Hepatocyte (in vitro differentiated cells): ENCODE measurements at regions not wholly inside any gene's neighbourhood (a gene's known extent, or its start where the extent isn't known, plus 50 kb on each side); places are given as distances from the start of the nearest gene placed in this dataset.

Experiments
- DNase-seq: peaks from one replicate; pipeline ENCODE4 v3.0.0-alpha.2; 2016; ENCODE audit warnings: low spot score
- H2AFZ ChIP-seq: fragments of 200-600 bp; sonication (generic); 2 replicates; pipeline ENCODE4 v1.6.0; 2016; ENCODE audit warnings: antibody characterized with exemption, mild to moderate bottlenecking
- H3K27ac ChIP-seq: fragments of 200-600 bp; sonication (generic); 2 replicates; pipeline ENCODE4 v1.5.1; 2016; ENCODE audit warnings: mild to moderate bottlenecking
- H3K27me3 ChIP-seq: fragments of 200-600 bp; sonication (generic); 2 replicates; pipeline ENCODE4 v1.6.1; 2016
- H3K36me3 ChIP-seq: fragments of 200-600 bp; sonication (generic); replicated peaks from 2 replicates; pipeline ENCODE4 v1.5.1; 2016; ENCODE audit warnings: low read depth; ENCODE audit not compliant: insufficient read depth
- H3K4me1 ChIP-seq: fragments of 200-600 bp; sonication (generic); 2 replicates; pipeline ENCODE4 v1.5.1; 2016; ENCODE audit warnings: mild to moderate bottlenecking, moderate library complexity; ENCODE audit not compliant: insufficient read depth
- H3K4me2 ChIP-seq: fragments of 200-600 bp; sonication (generic); 2 replicates; pipeline ENCODE4 v1.6.0; 2016
- H3K4me3 ChIP-seq: fragments of 200-600 bp; sonication (generic); 2 replicates; pipeline ENCODE4 v1.5.1; 2016; ENCODE audit warnings: mild to moderate bottlenecking
- H3K79me2 ChIP-seq: fragments of 200-600 bp; sonication (generic); 2 replicates; pipeline ENCODE4 v1.6.0; 2017; ENCODE audit warnings: mild to moderate bottlenecking
- H3K9me2 ChIP-seq: fragments of 200-600 bp; sonication (generic); replicated peaks from 2 replicates; pipeline ENCODE4 v1.6.0; 2017; ENCODE audit warnings: mild to moderate bottlenecking; ENCODE audit not compliant: insufficient read depth
- H3K9me3 ChIP-seq: fragments of 200-600 bp; sonication (generic); 2 replicates; pipeline ENCODE4 v1.5.1; 2016; ENCODE audit warnings: low read depth, mild to moderate bottlenecking
- H4K20me1 ChIP-seq: fragments of 200-600 bp; sonication (generic); 2 replicates; pipeline ENCODE4 v1.6.0; 2016; ENCODE audit warnings: mild to moderate bottlenecking; ENCODE audit not compliant: insufficient read depth, poor library complexity, severe bottlenecking
- CTCF ChIP-seq: fragments of 200-600 bp; sonication (generic); IDR thresholded peaks from 2 replicates; pipeline ENCODE4 v1.5.1; 2016; ENCODE audit warnings: antibody characterized with exemption, mild to moderate bottlenecking; ENCODE audit not compliant: poor library complexity
- EZH2 ChIP-seq: fragments of 200-600 bp; sonication (generic); IDR thresholded peaks from 2 replicates; pipeline ENCODE4 v1.6.1; 2016; ENCODE audit warnings: antibody characterized with exemption, mild to moderate bottlenecking, borderline replicate concordance
- EZH2phosphoT487 ChIP-seq: fragments of 200-600 bp; sonication (generic); IDR thresholded peaks from one replicate; pipeline ENCODE4 v1.6.1; 2018; ENCODE audit warnings: antibody characterized with exemption, mild to moderate bottlenecking, low read depth, moderate library complexity; ENCODE audit not compliant: unreplicated experiment, severe bottlenecking
- WGBS: methylation state at CpG from one replicate; pipeline ENCODE4 v1.1.6; 2016; ENCODE audit warnings: low lambda C conversion rate; ENCODE audit errors: missing lambda C conversion rate; 5-methylcytosine and 5-hydroxymethylcytosine counted together

- H3K4me1 ChIP-seq: peaks cover 2% of the 10 kb centered on the region
- H2AFZ ChIP-seq: no peak overlapping the region
- no peaks in the 10 kb centered on the region for H3K9me3 ChIP-seq
- H3K4me3 ChIP-seq: no peak overlapping the region
- no peak overlapping the region for H3K4me2 ChIP-seq
- TF ChIP-seq CTCF: no peak
- no peak for TF ChIP-seq EZH2phosphoT487
- no peaks in the 10 kb centered on the region for H3K79me2 ChIP-seq
- 84% methylated on average over 25 of the region's 26 CpGs for WGBS
- H3K27me3 ChIP-seq: no peaks in the 10 kb centered on the region
- no peaks in the 10 kb centered on the region for H3K9me2 ChIP-seq
- DNase-seq: no peak
- peak overlapping the region; percentile 53 for H3K27ac ChIP-seq
- no peaks in the 10 kb centered on the region for H4K20me1 ChIP-seq
- no peaks in the 10 kb centered on the region for H3K36me3 ChIP-seq
These were observed 115.6 kb upstream of the COL5A1 start for GRCh38 chr9:134525841-134526583.

GRCh38 chr9:134526584-134527477 is 114.8 kb upstream of the COL5A1 start:
- Histone ChIP-seq H4K20me1 (no peaks in the 10 kb centered on the region), H3K9me3 (no peaks in the 10 kb centered on the region), H3K27ac (peak overlapping the region; percentile 53), H3K36me3 (no peaks in the 10 kb centered on the region), H3K4me1 (peaks cover 2% of the 10 kb centered on the region), H2AFZ (no peak overlapping the region), H3K79me2 (no peaks in the 10 kb centered on the region), H3K4me3 (no peak overlapping the region), H3K27me3 (no peaks in the 10 kb centered on the region), H3K4me2 (no peak overlapping the region), H3K9me2 (no peaks in the 10 kb centered on the region)
- no peak for DNase-seq
- TF ChIP-seq CTCF (no peak), EZH2phosphoT487 (no peak), EZH2 (no peak)
- WGBS: 86% methylated on average over 19 of the region's 19 CpGs

- H3K36me3 ChIP-seq: no peaks in the 10 kb centered on the region
- no peak for DNase-seq
- no peaks in the 10 kb centered on the region for H4K20me1 ChIP-seq
- no peaks in the 10 kb centered on the region for H3K79me2 ChIP-seq
- H3K27me3 ChIP-seq: no peaks in the 10 kb centered on the region
- H3K27ac ChIP-seq: no peak overlapping the region
- no peaks in the 10 kb centered on the region for H3K9me2 ChIP-seq
- H3K4me3 ChIP-seq: no peak overlapping the region
- no peak overlapping the region for H2AFZ ChIP-seq
- no peaks in the 10 kb centered on the region for H3K9me3 ChIP-seq
- H3K4me1 ChIP-seq: peaks cover 18% of the 10 kb centered on the region
- no peak overlapping the region for H3K4me2 ChIP-seq
- TF ChIP-seq CTCF: no peak
- TF ChIP-seq EZH2: no peak
- no peak for TF ChIP-seq EZH2phosphoT487
These were observed 110.9 kb upstream of the COL5A1 start for GRCh38 chr9:134530724-134531123.
